B cell (primary cell): ENCODE measurements at regions not wholly inside any gene's neighbourhood (a gene's known extent, or its start where the extent isn't known, plus 50 kb on each side); places are given as distances from the start of the nearest gene placed in this dataset.

ENCODE experiments used
- ATAC-seq: fragments of 200-7000 bp; cut with Tn5 transposase; one replicate; pipeline ENCODE4 v1.10.0; 2021; ENCODE audit warnings: low read depth, mild to moderate bottlenecking, moderate number of reproducible peaks, moderate library complexity
- CTCF ChIA-PET: fragments of 350-600 bp; sonication (Branson Sonifier 250); formaldehyde crosslinking; loops from one replicate; lab custom pipeline; 2021; ENCODE audit warnings: antibody characterized with exemption, inconsistent platforms; lab: Charles Lee
- POLR2A ChIA-PET: fragments of 350-600 bp; sonication (Branson Sonifier 250); formaldehyde crosslinking; loops from one replicate; lab custom pipeline; 2021; ENCODE audit warnings: antibody characterized with exemption; lab: Charles Lee
- DNase-seq: peaks from one replicate; pipeline ENCODE4 v3.0.0; 2013
- H2AFZ ChIP-seq: 2 replicates; pipeline ENCODE4 v1.6.1; 2012; ENCODE audit warnings: mild to moderate bottlenecking, low read depth, low read length; ENCODE audit not compliant: insufficient read depth, poor library complexity, severe bottlenecking
- H3K27ac ChIP-seq, 2 donors: 1 replicate in 1 of 2; 2 replicates in 1 of 2; pipeline ENCODE4 v1.5.1; 2012 to 2013; ENCODE audit warnings: low read length in 2 of 2, mild to moderate bottlenecking in 2 of 2, moderate library complexity in 1 of 2
- H3K27me3 ChIP-seq, 4 experiments: fragments of 200-600 bp in 1 of 4; sonication (generic) in 1 of 4; replicated peaks in 1 of 4; 1 replicate in 2 of 4; 2 replicates in 2 of 4; pipeline versions ENCODE4 v1.6.1 to v1.7.0; 2013 to 2016; ENCODE audit warnings: low read length in 3 of 4, mild to moderate bottlenecking in 2 of 4, mixed read lengths in 1 of 4, moderate library complexity in 1 of 4; ENCODE audit not compliant: insufficient read depth in 4 of 4, control insufficient read depth in 3 of 4; ENCODE audit errors: control extremely low read depth in 1 of 4
- H3K36me3 ChIP-seq, 2 experiments: replicated peaks in 1 of 2; 1 replicate in 1 of 2; 2 replicates in 1 of 2; pipeline versions ENCODE4 v1.6.1 to v1.7.1; 2013; ENCODE audit warnings: low read length in 1 of 2; ENCODE audit not compliant: insufficient read depth in 2 of 2, control insufficient read depth in 1 of 2; ENCODE audit errors: control extremely low read depth in 1 of 2, extremely low read depth in 1 of 2
- H3K4me1 ChIP-seq, 2 donors: fragments of 200-600 bp in 1 of 2; sonication (generic) in 1 of 2; 1 replicate in 1 of 2; 2 replicates in 1 of 2; pipeline versions ENCODE4 v1.5.1 to v1.6.1; 2013 to 2017; ENCODE audit warnings: low read length in 2 of 2; ENCODE audit not compliant: control insufficient read depth in 2 of 2, insufficient read depth in 2 of 2
- H3K4me2 ChIP-seq: replicated peaks from 2 replicates; pipeline ENCODE3; 2012; ENCODE audit warnings: mild to moderate bottlenecking, low read depth, low read length; ENCODE audit not compliant: poor library complexity, severe bottlenecking
- H3K4me3 ChIP-seq, 5 experiments: fragments of 200-600 bp in 1 of 5; sonication (generic) in 1 of 5; 1 replicate in 3 of 5; 2 replicates in 2 of 5; pipeline versions ENCODE4 v1.5.1 to v1.7.0; 2011 to 2016; ENCODE audit warnings: low read length in 4 of 5, mild to moderate bottlenecking in 4 of 5, low read depth in 2 of 5, control low read depth in 1 of 5, moderate library complexity in 1 of 5; ENCODE audit not compliant: insufficient read depth in 1 of 5; ENCODE audit errors: control extremely low read depth in 1 of 5, extremely low read depth in 1 of 5
- H3K79me2 ChIP-seq: fragments of 200-600 bp; sonication (generic); one replicate; pipeline ENCODE4 v1.6.0; 2016; ENCODE audit warnings: low read length; ENCODE audit not compliant: control insufficient read depth, insufficient read depth
- H3K9ac ChIP-seq: fragments of 200-600 bp; sonication (generic); 2 replicates; pipeline ENCODE4 v1.6.1; 2017; ENCODE audit warnings: mild to moderate bottlenecking, low read length, moderate library complexity
- H3K9me3 ChIP-seq, 3 donors: one replicate each; pipeline versions ENCODE4 v1.6.1 to v1.7.1; 2013; ENCODE audit warnings: low read length in 2 of 3; ENCODE audit not compliant: control insufficient read depth in 2 of 3, insufficient read depth in 1 of 3; ENCODE audit errors: control extremely low read depth in 1 of 3
- H4K20me1 ChIP-seq: 2 replicates; pipeline ENCODE4 v1.6.0; 2012; ENCODE audit warnings: mild to moderate bottlenecking, low read length; ENCODE audit not compliant: insufficient read depth, control insufficient read depth, poor library complexity, severe bottlenecking
- H3K27ac Mint-ChIP-seq: one replicate; pipeline ENCODE4 v1.8.0; 2021; ENCODE audit warnings: mixed read lengths
- H3K27me3 Mint-ChIP-seq: one replicate; pipeline ENCODE4 v1.8.0; 2021; ENCODE audit warnings: mixed read lengths
- H3K4me1 Mint-ChIP-seq: one replicate; pipeline ENCODE4 v1.8.0; 2021; ENCODE audit warnings: mixed read lengths
- H3K4me3 Mint-ChIP-seq: one replicate; pipeline ENCODE4 v1.8.0; 2021; ENCODE audit warnings: mixed read lengths
- H3K9me3 Mint-ChIP-seq: one replicate; pipeline ENCODE4 v1.8.0; 2022; ENCODE audit warnings: mixed read lengths; ENCODE audit not compliant: insufficient read depth
- CTCF ChIP-seq: fragments of 200-600 bp; IDR thresholded peaks from one replicate; pipeline ENCODE4 v1.8.0; 2022; ENCODE audit warnings: antibody characterized with exemption, mild to moderate bottlenecking
- EZH2 ChIP-seq: IDR thresholded peaks from 2 replicates; pipeline ENCODE4 v1.6.1; 2012; ENCODE audit warnings: borderline replicate concordance, low read depth, mild to moderate bottlenecking, moderate library complexity, low read length; ENCODE audit not compliant: insufficient read depth, poor library complexity, severe bottlenecking
- WGBS: methylation state at CpG from one replicate; pipeline ENCODE4 v1.1.5; 2013; ENCODE audit warnings: missing lambda C conversion rate; ENCODE audit not compliant: insufficient coverage; 5-methylcytosine and 5-hydroxymethylcytosine counted together
- intact Hi-C: fragments of 100-400 bp; cut with micrococcal nuclease; formaldehyde crosslinking; loops from one replicate; pipeline ENCODE4 v1.10.0; 2022

GRCh38 chr3:187571701-187572100 lies 98.5 kb downstream of the SST start:
- CTCF ChIA-PET = interaction anchor here (1.3 kb wide), 1 partner anchor 108 kb away, joined by 3 read pairs; no protein-coding TSS in a partner anchor
- H3K27ac Mint-ChIP-seq = no peak overlapping the region
- WGBS = 93% methylated on average over 3 of the region's 4 CpGs

DNA sequence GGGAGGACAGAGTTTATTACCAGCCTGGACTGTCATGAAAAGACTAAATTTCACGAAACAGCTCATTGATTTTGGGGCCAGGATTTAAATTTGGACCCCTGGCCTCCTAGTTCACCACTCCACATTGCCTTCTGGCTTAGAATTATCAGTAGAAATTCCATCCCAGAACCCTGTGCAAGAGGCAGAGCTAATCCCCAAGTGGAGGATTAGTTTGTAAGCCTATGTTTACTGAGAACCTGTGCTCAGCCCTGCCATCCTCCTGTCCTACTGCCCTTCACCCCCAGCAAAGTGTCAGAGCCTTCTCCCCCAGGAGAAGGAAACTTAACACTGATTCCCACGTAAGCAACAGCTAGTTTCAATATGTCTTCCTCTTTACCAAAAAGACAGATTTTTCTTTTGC lies 99.4 kb downstream of the SST start:
- no peaks in the 10 kb centered on the region for H3K9me3 ChIP-seq
- Mint-ChIP-seq H3K27ac (no peak overlapping the region), H3K9me3 (no peaks in the 10 kb centered on the region), H3K27me3 (peaks cover 35% of the 10 kb centered on the region), H3K4me3 (no peak overlapping the region), H3K4me1 (no peaks in the 10 kb centered on the region)
- ATAC-seq = no peak
- WGBS = 78% methylated on average over 1 of the region's 2 CpGs
- H3K79me2 ChIP-seq = no peaks in the 10 kb centered on the region
- intact Hi-C loops = no loop called here
- no peak overlapping the region for H3K4me2 ChIP-seq
- CTCF ChIA-PET = no interaction called here
- no peak for DNase-seq
- no peak for TF ChIP-seq EZH2
- TF ChIP-seq CTCF = no peak
- POLR2A ChIA-PET = no interaction called here
- H3K4me3 ChIP-seq = no peak overlapping the region
- no peak overlapping the region for H2AFZ ChIP-seq
- peaks cover 0 to 15% (median 1%) of the 10 kb centered on the region in 4 experiments for H3K27me3 ChIP-seq
- no peak overlapping the region for H3K27ac ChIP-seq
- no peaks in the 10 kb centered on the region for H4K20me1 ChIP-seq
- no peaks in the 10 kb centered on the region for H3K4me1 ChIP-seq
- H3K36me3 ChIP-seq = no peaks in the 10 kb centered on the region
- H3K9ac ChIP-seq = no peak overlapping the region

More at GRCh38 chr3:187571701-187572100, 98.5 kb downstream of the SST start:
- Histone ChIP-seq H3K9ac (no peak overlapping the region), H3K4me1 (no peaks in the 10 kb centered on the region), H2AFZ (no peak overlapping the region), H3K4me2 (no peak overlapping the region), H3K79me2 (no peaks in the 10 kb centered on the region), H4K20me1 (no peaks in the 10 kb centered on the region), H3K9me3 (no peaks in the 10 kb centered on the region), H3K27me3 (peaks cover 0 to 15% (median 2%) of the 10 kb centered on the region in 4 experiments), H3K36me3 (no peaks in the 10 kb centered on the region), H3K4me3 (no peak overlapping the region), H3K27ac (no peak overlapping the region)
- DNase-seq (no peak), ATAC-seq (no peak)
- TF ChIP-seq EZH2 = no peak
- TF ChIP-seq CTCF = no peak
- intact Hi-C loops = no loop called here
- Mint-ChIP-seq H3K4me3 (no peak overlapping the region), H3K9me3 (no peaks in the 10 kb centered on the region), H3K4me1 (no peaks in the 10 kb centered on the region), H3K27me3 (peaks cover 41% of the 10 kb centered on the region)
- POLR2A ChIA-PET = no interaction called here
